ENCODE measurements at regions not wholly inside any gene's neighbourhood (a gene's known extent, or its start where the extent isn't known, plus 50 kb on each side); places are given as distances from the start of the nearest gene placed in this dataset.

- no peak for DNase-seq (ENCODE audit: low spot score)
- in situ Hi-C loops (cut with MboI; ENCODE audit: low pct_unique_long_range_greater_than_20kb, low sequenced_read_pairs, unreplicated experiment): no loop called here
- no peak for TF ChIP-seq CTCF (IDR thresholded peaks at IDR 0.05; ENCODE audit: extremely low read depth, insufficient read depth, missing control alignments)
Measured at GRCh38 chr1:219120624-219121544, 52.8 kb upstream of the LYPLAL1 start.

DNA sequence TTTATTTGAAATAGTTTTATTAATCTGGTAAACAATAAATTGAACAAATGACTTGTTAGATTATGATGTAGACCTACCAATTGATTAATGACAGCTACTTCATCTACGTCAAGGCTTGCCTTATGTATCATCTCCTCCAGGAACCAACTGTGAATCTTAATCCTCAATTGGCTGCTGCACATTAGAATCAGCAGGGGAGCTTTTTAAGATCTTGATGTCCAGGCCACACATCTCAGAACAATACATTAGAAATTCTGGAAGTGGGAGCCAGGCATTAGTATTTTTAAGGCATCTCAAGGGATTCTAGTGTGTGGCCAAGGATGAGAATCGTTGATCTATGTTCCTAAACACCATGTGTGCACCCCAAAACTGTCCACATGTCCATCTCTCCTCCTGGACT is 52.0 kb upstream of the LYPLAL1 start:
- in situ Hi-C loops (cut with MboI; ENCODE audit: low pct_unique_long_range_greater_than_20kb, low sequenced_read_pairs, unreplicated experiment): no loop called here
- DNase-seq (ENCODE audit: low spot score): no peak
- TF ChIP-seq CTCF (IDR thresholded peaks at IDR 0.05; ENCODE audit: extremely low read depth, insufficient read depth, missing control alignments): no peak

GRCh38 chr1:219123036-219123435 is 50.6 kb upstream of the LYPLAL1 start:
- in situ Hi-C loops (cut with MboI; ENCODE audit: low pct_unique_long_range_greater_than_20kb, low sequenced_read_pairs, unreplicated experiment): no loop called here
- no peak for DNase-seq (ENCODE audit: low spot score)
- TF ChIP-seq CTCF (IDR thresholded peaks at IDR 0.05; ENCODE audit: extremely low read depth, insufficient read depth, missing control alignments): no peak
